Skin of body (tissue), 1 donor: ENCODE measurements at regions not wholly inside any gene's neighbourhood (a gene's known extent, or its start where the extent isn't known, plus 50 kb on each side); places are given as distances from the start of the nearest gene placed in this dataset.

Experiments
- DNase-seq: peaks from one replicate; lab custom pipeline; 2025; lab: John Stamatoyannopoulos, UW

GRCh38 chr20:6616421-6616820, 151.1 kb upstream of the BMP2 start:
- DNase-seq: no peak

GRCh38 chr20:6614836-6615235, 152.7 kb upstream of the BMP2 start:
- no peak for DNase-seq

GRCh38 chr20:6613280-6613861, 154.1 kb upstream of the BMP2 start:
- DNase-seq: no peak

GRCh38 chr20:6612606-6612923, 154.9 kb upstream of the BMP2 start:
- DNase-seq: no peak

GRCh38 chr20:6611911-6612605, 155.4 kb upstream of the BMP2 start:
- no peak for DNase-seq

GRCh38 chr20:6606651-6607050, 160.8 kb upstream of the BMP2 start:
- DNase-seq: no peak

- DNase-seq: no peak
Observed at GRCh38 chr20:6605055-6605935, 162.2 kb upstream of the BMP2 start.

- no peak for DNase-seq
Observed at GRCh38 chr20:6604179-6604578, 163.3 kb upstream of the BMP2 start.

- no peak for DNase-seq
Observed at GRCh38 chr20:6599876-6600735, 167.4 kb upstream of the BMP2 start.

- DNase-seq: no peak
Observed at GRCh38 chr20:6595704-6596103, 171.8 kb upstream of the BMP2 start.

GRCh38 chr20:6590891-6591637, 176.4 kb upstream of the BMP2 start:
- DNase-seq: no peak

- no peak for DNase-seq
Observed at GRCh38 chr20:6588296-6588695, 179.2 kb upstream of the BMP2 start.

- DNase-seq: no peak
Observed at GRCh38 chr20:6583134-6583738, 184.2 kb upstream of the BMP2 start.

GRCh38 chr20:6582449-6582848, 185.0 kb upstream of the BMP2 start:
- no peak for DNase-seq

GRCh38 chr20:6580486-6580885, 187.0 kb upstream of the BMP2 start:
- no peak for DNase-seq

GRCh38 chr20:6579824-6580223, 187.7 kb upstream of the BMP2 start:
- no peak for DNase-seq

- no peak for DNase-seq
Observed at GRCh38 chr20:6579417-6579816, 188.1 kb upstream of the BMP2 start.

- DNase-seq: no peak
Observed at GRCh38 chr20:6577451-6577850, 190.0 kb upstream of the BMP2 start.

- DNase-seq: peak; percentile 41
Observed at GRCh38 chr20:6576726-6577125, 190.8 kb upstream of the BMP2 start.

- no peak for DNase-seq
Observed at GRCh38 chr20:6575912-6576401, 191.5 kb upstream of the BMP2 start.
